GM18870 (cell line): ENCODE measurements at regions not wholly inside any gene's neighbourhood (a gene's known extent, or its start where the extent isn't known, plus 50 kb on each side); places are given as distances from the start of the nearest gene placed in this dataset.

Experiments used
- ATAC-seq: cut with Tn5 transposase; IDR thresholded peaks from one replicate; pipeline ENCODE4 v1.9.1; 2021; ENCODE audit warnings: moderate library complexity; ENCODE audit not compliant: unreplicated experiment

DNA sequence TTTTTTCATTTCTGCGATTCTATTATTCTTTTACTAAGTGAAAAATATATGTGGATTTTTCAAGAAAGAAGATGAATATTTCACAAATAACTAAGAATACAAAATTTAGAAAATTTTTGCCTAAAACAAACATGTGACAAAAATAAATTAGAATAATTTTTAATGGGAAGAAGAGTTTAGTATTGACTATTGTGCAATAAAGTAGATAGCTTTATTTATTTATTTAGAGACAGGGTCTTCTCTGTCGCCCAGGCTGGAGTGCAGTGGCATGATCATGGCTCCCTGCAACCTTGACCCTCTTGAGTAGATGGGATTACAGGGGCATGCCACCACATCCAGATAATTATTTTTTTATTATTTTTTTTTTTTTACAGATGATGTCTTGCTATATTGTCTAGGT is 95.3 kb upstream of the PAQR3 start:
- ATAC-seq = no peak

DNA sequence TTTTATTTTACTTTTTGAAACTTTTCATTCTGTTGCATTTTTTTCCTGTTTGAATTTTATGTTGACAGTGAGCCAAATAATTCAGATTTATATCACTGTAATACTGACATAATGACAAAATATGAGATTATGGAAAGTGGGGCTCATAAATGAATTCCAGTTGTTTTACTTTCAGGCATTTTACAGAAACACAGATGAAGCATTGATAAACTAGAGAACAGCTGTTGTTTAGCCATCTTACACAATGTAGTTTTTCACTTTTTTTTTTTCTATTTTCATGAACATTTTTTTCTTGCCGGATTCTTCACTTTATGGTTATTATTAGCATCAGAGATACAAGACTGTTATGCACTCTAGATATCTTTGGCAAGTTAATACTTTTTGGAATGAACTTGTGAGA is 91.7 kb upstream of the PAQR3 start:
- ATAC-seq = no peak

DNA sequence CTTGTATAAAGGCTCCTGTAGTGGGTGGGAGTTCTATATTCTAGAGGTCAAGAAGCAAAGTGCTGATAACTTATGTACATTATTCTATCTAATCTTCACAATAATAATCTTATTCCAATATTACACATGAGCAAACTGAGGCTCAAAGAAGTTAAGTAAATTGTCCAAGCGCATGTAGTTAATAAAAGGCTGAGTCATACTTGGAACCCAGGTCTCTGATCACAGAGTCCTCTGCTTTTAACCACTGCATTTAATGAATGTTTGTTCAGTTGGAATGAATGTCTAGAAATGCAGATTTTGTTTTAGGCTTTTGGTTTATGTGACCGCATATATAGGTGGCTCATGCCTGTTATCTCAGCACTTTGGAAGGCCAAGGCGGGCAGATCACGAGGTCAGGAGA is 88.4 kb upstream of the PAQR3 start:
- no peak for ATAC-seq

DNA sequence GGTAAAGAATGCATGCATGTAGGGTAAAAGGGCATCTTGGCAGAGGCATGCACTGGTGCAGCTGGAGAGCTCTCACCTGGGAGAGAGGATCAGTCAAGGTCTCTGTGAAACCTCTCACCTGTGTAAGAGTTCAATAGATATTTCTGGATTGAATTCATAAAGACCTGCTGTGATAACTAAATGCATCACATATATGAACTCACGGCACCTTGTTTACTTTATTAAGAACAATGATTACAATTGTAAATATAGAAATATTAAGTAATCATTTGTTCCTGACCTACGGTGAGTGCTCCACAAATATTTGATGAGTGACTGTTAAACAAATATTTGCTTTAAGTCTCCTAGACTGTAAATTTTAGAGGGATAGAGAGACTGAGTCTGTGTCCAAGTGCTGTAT is 85.9 kb upstream of the PAQR3 start:
- no peak for ATAC-seq

DNA sequence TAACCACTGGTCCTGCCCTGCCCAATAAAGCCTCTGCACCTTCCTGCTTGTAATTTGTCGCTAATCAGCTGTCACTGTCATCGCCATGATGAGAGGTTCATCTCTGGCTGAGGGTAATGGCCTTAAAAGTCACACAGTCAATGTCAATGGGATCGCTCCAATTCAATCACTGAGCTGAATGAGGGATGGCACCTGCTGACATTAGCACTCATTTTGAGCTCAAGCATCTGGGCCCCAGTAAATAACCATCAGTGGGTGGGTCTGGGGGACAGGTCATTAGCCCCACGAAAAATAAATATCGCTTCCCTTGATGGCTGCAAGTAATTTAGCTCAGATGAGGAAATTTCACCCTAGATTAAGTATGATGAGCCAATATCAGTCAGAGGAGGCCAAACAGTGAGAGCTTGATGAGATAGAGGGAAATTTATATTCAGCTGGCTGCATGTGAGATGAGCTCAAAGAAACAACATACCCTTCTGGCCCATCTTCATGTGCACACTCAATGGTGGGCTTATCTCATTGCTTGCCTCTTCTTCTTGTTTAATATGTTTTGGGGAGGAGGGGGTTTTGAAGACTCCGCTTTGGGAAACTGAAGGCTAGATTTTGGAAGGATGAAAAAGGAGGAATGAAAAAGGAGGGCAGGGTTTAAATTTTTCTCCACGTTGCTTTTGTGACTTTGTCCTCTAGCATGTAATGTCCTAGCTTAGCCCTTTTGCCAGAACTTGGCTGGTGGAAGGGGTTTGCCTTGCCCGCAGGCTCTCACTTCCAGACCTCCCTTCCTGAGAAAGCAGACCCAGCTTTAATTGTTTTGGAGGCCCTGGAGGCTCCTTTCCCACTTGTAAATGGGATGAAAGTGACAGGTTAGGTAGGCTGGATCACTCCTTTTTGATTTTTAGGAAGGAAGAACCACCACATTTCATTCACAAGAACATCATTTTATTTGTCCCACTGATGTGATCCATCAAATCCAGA is 84.8 kb upstream of the PAQR3 start:
- no peak for ATAC-seq

DNA sequence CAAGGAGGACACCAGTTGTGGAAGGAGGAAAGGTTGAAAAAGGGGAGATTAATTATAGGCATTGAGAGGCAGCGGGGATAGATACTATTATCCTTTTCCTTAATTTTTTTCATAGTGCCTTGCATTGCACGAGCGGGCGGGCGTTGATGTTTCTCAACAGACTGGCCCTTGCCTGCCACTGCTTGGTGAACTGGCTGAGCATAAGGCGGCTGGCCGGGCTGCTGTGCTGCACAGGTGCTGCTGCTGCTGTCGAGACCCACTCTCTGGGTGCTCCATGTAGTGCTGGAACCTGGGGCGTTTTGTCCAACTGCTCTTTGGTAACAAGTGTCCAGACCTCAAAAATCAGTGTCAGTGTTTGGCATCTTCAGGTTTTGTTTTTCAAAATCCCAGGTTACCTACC is 83.3 kb upstream of the PAQR3 start:
- ATAC-seq = no peak

DNA sequence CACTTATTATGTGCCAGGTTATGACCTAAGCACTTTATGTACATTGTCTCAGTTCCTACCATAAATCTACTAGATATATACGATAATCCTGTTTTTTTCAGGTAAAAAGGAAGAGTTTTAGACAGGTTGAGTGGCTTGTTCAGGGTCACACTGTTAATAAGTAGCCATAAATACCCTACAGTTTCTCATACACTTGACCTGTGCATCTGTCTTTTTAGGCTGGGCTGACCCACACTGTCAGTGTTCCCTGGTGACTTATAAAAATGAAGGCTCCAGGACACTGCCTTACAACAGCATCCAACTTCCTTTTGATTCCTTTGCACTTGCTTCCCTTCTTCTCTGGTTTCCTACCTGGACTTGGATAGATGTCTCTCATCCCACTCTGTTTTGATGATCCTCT is 78.2 kb upstream of the PAQR3 start:
- ATAC-seq = no peak

DNA sequence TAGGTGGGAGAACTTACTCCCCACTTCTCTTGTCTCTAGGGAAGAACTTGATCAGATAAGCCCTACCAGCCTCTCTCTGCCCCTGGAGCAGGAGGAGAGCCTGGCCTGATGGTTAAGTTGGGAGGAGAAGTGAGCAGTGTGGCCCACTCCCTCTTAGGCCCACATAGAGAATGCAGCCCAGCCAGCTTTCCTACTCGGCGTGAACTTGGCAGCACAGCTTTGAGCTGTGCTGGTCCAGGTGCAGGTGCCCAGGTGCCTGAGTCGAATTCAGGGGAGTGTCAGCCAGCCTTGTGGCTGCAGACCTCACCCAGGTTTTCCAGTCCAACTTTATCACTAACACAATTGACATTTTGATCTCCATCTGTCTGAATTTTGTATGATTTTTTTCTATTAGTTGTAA is 77.6 kb upstream of the PAQR3 start:
- no peak for ATAC-seq

DNA sequence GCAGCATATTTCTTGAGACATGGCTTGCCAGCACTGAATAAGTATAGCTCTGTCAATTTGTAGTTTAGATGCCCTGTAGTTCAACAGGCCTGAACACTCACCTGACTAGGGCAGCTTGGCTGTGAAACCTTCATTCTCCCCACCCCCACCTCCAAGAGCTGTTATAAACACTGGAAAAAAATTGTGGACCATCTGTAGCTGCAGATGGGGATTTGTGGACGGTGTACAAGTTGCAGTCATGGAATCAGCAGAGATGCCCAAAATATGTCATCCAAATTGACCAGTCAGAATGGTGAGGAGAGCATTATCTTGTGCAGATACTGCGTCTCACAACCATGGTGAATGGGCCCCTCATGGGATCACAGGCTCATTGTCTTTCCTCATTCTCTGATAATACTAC is 76.2 kb upstream of the PAQR3 start:
- no peak for ATAC-seq

DNA sequence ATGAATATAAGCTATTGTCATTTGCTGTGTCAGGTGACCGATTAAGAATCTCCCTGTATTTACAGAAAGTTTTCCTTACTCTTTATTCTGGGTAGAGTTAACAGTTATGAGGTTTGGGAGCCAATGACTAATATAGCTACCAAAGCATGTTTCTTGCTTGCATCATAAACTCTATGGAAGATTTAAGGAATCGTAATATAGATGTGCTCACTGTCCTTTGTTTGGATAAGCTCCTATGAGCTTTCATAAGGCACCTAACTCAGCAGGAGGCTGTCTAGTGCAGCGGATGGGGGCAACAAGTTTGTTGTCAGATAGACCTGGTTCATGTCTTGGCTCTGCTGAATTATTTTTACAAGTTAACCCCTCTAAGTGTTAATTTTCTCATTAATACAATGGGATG is 75.0 kb upstream of the PAQR3 start:
- ATAC-seq = no peak

DNA sequence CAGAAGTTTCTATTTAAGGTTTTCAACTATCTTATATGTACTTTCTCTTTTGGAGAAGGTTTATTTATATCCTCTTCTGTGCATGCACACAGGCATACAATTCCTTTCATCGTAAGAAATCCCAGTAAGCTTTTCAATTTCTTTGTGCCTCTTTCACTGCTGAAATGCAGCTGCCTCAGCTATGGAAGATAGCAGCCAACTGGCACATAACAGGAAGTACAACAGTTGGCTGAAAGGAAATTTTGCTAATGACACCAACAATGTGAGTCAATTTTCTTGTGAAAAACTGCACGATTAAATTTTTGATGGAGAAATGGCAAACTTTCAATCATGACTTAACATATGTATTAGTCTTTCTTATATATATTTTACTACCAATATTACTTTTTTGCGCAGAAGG is 74.5 kb upstream of the PAQR3 start:
- no peak for ATAC-seq

DNA sequence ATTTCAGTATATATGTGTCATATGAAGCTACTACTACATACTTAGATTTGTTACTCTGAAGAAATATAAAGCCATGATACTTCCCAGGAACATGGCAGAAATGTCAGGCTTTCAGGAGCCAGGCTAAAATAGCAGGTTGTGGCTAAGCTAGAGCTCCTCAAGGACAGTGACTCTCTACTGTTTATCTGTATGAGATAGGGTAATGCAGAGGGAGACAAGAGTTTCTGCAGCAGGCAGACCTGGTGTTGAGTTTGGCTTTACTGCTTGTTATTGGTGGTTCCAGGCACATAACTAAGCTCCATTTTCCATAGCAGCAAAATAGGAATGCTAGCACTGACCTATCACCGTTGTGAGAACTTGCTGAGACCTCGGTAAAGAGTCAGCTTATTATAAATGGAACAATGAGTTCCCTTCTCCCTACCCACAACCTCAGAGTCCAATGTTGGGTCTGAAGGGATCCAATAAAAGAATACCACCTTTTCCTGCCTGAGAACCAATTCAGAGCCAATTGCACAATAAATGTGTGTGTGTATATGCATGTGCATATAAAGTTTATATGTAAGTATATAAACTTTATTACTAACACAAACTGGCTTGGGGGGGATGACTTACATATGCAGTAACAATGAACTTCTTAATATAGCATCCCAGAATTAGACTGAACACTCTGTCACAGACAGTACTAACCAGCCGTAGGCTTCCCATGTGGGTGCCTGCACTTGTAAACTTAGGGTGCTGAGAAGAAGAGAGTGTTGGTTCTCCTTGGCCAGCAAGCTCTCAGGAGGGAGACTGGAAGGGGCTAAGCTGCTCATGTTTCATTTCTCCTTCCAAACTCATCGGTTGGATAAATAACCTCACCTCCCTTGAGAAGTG is 51.9 kb upstream of the PAQR3 start:
- ATAC-seq = no peak

DNA sequence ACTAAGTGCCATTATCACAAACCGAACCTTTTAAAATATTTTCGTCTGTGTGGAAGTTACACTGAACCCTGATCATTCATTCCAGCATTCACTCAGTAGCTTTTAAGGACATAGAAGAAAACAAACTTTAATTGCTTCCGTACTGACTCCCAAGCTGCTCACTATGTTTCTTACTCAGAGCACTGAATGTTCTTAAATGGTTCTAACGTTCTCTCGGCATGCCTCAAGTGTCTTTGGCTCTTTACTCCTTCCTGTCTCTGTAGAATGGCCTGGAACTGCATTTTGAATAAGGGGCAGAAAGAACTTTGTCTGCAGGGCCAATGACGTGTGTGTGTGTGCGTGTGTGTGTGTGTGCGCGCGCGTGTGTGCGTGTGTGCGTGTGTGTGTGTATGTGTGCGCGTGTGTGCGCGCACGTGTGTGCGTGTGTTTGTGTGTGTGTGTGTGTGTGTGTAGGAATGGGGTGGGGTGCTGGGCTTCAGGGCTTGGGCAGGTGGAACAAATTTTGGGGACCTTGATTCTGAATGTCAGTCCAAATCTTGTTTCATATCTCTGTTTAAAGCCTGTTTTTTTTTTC is 50.5 kb upstream of the PAQR3 start:
- ATAC-seq = no peak
